SU-DHL-6 (cell line): ENCODE measurements at regions not wholly inside any gene's neighbourhood (a gene's known extent, or its start where the extent isn't known, plus 50 kb on each side); places are given as distances from the start of the nearest gene placed in this dataset.

Experiments
- H2AFZ ChIP-seq: fragments of 200-600 bp; sonication (generic); 2 replicates; pipeline ENCODE4 v1.6.1; 2014; ENCODE audit warnings: low read depth, mild to moderate bottlenecking, moderate library complexity, mixed read lengths, antibody characterized with exemption, low read length; ENCODE audit not compliant: severe bottlenecking
- H3F3A ChIP-seq: fragments of 200-600 bp; shearing (Covaris generic); 2 replicates; pipeline ENCODE4 v1.6.0; 2016; ENCODE audit warnings: antibody characterized with exemption, mild to moderate bottlenecking; ENCODE audit not compliant: insufficient read depth
- H3K27ac ChIP-seq: fragments of 200-600 bp; sonication (generic); 2 replicates; pipeline ENCODE4 v1.5.1; 2016; ENCODE audit warnings: low read depth, mild to moderate bottlenecking, low read length, moderate library complexity, mixed read lengths
- H3K27me3 ChIP-seq: fragments of 200-600 bp; sonication (generic), shearing (Covaris generic); 2 replicates; pipeline ENCODE4 v1.6.0; 2014; ENCODE audit warnings: mild to moderate bottlenecking, low read length
- H3K36me3 ChIP-seq: fragments of 200-600 bp; sonication (generic); 2 replicates; pipeline ENCODE4 v1.6.1; 2014; ENCODE audit warnings: mild to moderate bottlenecking, low read length, mixed read lengths
- H3K4me2 ChIP-seq: fragments of 300-600, 200-600 bp; shearing (Covaris generic), sonication (generic); 2 replicates; pipeline ENCODE4 v1.6.0; 2014; ENCODE audit warnings: low read length, low read depth, mild to moderate bottlenecking; ENCODE audit not compliant: poor library complexity, severe bottlenecking
- H3K4me3 ChIP-seq: fragments of 200-600 bp; sonication (generic); 2 replicates; pipeline ENCODE4 v1.5.1; 2014; ENCODE audit warnings: antibody characterized with exemption, low read length, mild to moderate bottlenecking, mixed read lengths; ENCODE audit not compliant: insufficient read depth, poor library complexity, severe bottlenecking
- H3K79me2 ChIP-seq: fragments of 200-600 bp; sonication (generic); 2 replicates; pipeline ENCODE4 v1.6.1; 2014; ENCODE audit warnings: mild to moderate bottlenecking, low read length, moderate library complexity; ENCODE audit not compliant: insufficient read depth
- H3K9ac ChIP-seq: fragments of 200-600 bp; sonication (generic); 2 replicates; pipeline ENCODE4 v1.7.0; 2014; ENCODE audit warnings: mild to moderate bottlenecking, low read length
- H3K9me2 ChIP-seq: fragments of 200-600 bp; sonication (generic); replicated peaks from 2 replicates; pipeline ENCODE4 v1.6.1; 2014; ENCODE audit warnings: low read length; ENCODE audit not compliant: insufficient read depth
- H3K9me3 ChIP-seq: fragments of 200-600 bp; sonication (generic); 2 replicates; pipeline ENCODE4 v1.6.1; 2014; ENCODE audit warnings: low read length, mixed read lengths; ENCODE audit not compliant: insufficient read depth
- H4K20me1 ChIP-seq: fragments of 200-600 bp; sonication (generic); 2 replicates; pipeline ENCODE4 v1.6.1; 2014; ENCODE audit warnings: low read depth, mild to moderate bottlenecking, antibody characterized with exemption, low read length, moderate library complexity, mixed read lengths
- CTCF ChIP-seq: fragments of 200-600 bp; sonication (generic); IDR thresholded peaks from one replicate; pipeline ENCODE4 v1.5.1; 2017; ENCODE audit warnings: antibody characterized with exemption, mild to moderate bottlenecking, low read length, moderate library complexity; ENCODE audit not compliant: insufficient read depth, poor library complexity, severe bottlenecking
- EZH2phosphoT487 ChIP-seq: fragments of 200-600 bp; sonication (generic), shearing (Covaris generic); conservative IDR thresholded peaks from 2 replicates; pipeline ENCODE4 v1.6.1; 2018; ENCODE audit warnings: mild to moderate bottlenecking, antibody characterized with exemption, low read length, moderate library complexity, mixed read lengths

- Histone ChIP-seq H3K27me3 (no peaks in the 10 kb centered on the region), H3K9me3 (no peaks in the 10 kb centered on the region), H3F3A (no peaks in the 10 kb centered on the region), H3K4me2 (no peak overlapping the region), H4K20me1 (no peaks in the 10 kb centered on the region), H2AFZ (no peak overlapping the region), H3K79me2 (no peaks in the 10 kb centered on the region), H3K9ac (no peak overlapping the region), H3K36me3 (no peaks in the 10 kb centered on the region), H3K27ac (no peak overlapping the region), H3K4me3 (no peak overlapping the region), H3K9me2 (no peaks in the 10 kb centered on the region)
- TF ChIP-seq EZH2phosphoT487: no peak
- no peak for TF ChIP-seq CTCF
These were observed 94.6 kb downstream of the TFAP2A start for GRCh38 chr6:10320291-10320690.

DNA sequence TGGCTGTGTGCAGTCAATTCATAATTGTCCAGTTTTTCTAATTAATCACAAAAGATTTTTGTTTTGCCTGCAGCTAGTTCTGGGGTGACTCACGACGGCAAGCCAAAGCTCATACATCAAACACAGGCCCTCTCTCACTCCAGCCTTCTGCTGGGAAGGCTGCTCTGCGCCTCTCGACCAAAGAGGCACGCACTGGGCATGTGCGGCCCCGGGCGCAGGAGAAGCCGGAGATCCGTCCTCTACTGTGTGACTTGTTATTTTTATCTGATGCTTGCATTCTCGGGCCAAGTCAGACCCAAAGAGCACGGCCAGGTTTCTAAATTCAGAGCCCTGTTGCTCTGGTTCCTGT is 98.5 kb downstream of the TFAP2A start:
- Histone ChIP-seq H3F3A (no peaks in the 10 kb centered on the region), H2AFZ (no peak overlapping the region), H4K20me1 (no peaks in the 10 kb centered on the region), H3K36me3 (no peaks in the 10 kb centered on the region), H3K9ac (no peak overlapping the region), H3K9me3 (no peaks in the 10 kb centered on the region), H3K79me2 (no peaks in the 10 kb centered on the region), H3K4me3 (no peak overlapping the region), H3K27ac (no peak overlapping the region), H3K4me2 (no peak overlapping the region), H3K27me3 (no peaks in the 10 kb centered on the region), H3K9me2 (no peaks in the 10 kb centered on the region)
- no peak for TF ChIP-seq CTCF
- no peak for TF ChIP-seq EZH2phosphoT487

DNA sequence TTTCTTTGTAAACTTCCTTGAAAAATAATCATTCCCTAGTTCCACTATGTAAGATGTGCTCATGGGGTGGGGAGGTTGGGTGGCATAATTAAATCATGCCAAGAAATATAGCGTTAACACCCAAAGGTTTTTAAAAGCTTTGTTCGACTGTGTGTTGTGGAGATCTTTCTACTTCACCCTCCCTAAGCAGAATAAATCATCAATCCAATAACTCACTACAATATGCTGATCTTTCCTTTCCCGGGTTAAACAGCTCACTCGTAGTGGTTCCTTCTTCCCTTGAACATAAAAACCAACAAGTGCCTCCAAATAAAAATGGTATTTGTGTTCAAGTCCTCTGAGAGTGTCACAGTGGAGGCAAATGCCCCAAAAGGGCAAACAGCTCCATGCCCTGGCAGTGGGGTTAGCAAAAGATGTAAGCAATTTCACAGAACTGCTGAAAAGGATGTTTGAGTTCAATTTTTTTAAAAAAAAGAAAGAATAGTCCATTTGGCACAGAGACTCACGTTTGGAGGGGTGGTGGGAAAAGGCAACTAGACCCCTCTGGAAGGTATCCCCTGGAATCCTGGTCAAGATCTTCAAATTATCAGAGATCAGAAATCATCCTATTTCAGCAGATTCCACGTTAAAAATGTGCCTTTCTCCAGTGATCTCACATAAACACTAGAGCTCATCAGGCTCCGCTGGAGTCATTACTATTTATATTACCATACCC is 99.1 kb downstream of the TFAP2A start:
- H3K9ac ChIP-seq: no peak overlapping the region
- no peaks in the 10 kb centered on the region for H3K9me3 ChIP-seq
- H3K79me2 ChIP-seq: no peaks in the 10 kb centered on the region
- no peak overlapping the region for H3K27ac ChIP-seq
- no peaks in the 10 kb centered on the region for H3K27me3 ChIP-seq
- no peaks in the 10 kb centered on the region for H3F3A ChIP-seq
- H3K4me3 ChIP-seq: no peak overlapping the region
- H3K9me2 ChIP-seq: no peaks in the 10 kb centered on the region
- no peak for TF ChIP-seq CTCF
- TF ChIP-seq EZH2phosphoT487: no peak
- no peak overlapping the region for H3K4me2 ChIP-seq
- no peaks in the 10 kb centered on the region for H4K20me1 ChIP-seq
- H3K36me3 ChIP-seq: no peaks in the 10 kb centered on the region
- H2AFZ ChIP-seq: no peak overlapping the region
